ENCODE measurements at regions not wholly inside any gene's neighbourhood (a gene's known extent, or its start where the extent isn't known, plus 50 kb on each side); places are given as distances from the start of the nearest gene placed in this dataset.

DNA sequence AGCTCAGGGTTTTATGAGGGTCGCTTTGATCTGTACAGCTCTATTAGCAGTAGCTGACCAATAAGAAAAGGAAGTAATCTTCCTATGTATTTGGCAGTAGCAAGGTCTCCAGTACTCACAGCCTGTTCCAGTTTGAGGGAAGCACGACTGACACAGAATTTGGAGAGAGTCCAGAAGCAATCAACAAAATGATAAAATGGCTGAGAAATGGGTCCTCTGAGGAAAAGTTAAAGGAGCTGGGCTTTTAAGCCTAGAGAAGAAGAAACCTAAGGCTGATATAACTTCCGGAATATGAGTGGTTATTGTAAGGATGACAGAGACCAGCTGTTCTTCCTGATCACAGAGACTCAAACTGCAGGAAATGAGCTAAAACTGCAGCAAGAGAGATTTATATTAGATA lies 382.8 kb downstream of the GPD2 start:
- no peaks in the 10 kb centered on the region for H3K4me1 ChIP-seq (ENCODE audit: control insufficient read depth, insufficient read depth, low read length)
- no peak overlapping the region for H3K27ac ChIP-seq (ENCODE audit: control insufficient read depth, insufficient read depth)
- BruUV-seq (replicated peaks): no TSS peak
- 17% methylated on average over 3 of the region's 3 CpGs for WGBS (ENCODE audit: insufficient coverage, insufficient replicate concordance, low lambda C conversion rate, missing lambda C conversion rate)
- no peak for ATAC-seq
- in situ Hi-C loops (cut with MboI): no loop called here
- no peak for TF ChIP-seq ETV6 (conservative IDR thresholded peaks at IDR 0.05 in 1 of 2, IDR thresholded peaks at IDR 0.05 in 1 of 2; ENCODE audit: borderline replicate concordance in 1 of 2, low read depth in 1 of 2)
- H4K20me1 ChIP-seq (ENCODE audit: control insufficient read depth, insufficient read depth): no peaks in the 10 kb centered on the region
- POLR2A ChIA-PET: no interaction called here
- no peaks in the 10 kb centered on the region for H3K27me3 ChIP-seq (replicated peaks in 1 of 2; ENCODE audit: control insufficient read depth in 2 of 2, insufficient read depth in 2 of 2, low read length in 1 of 2)
- RAD21 ChIA-PET (ENCODE audit: unreplicated experiment): no interaction called here
- no peak for DNase-seq (ENCODE audit: low read depth, low spot score)
- CTCF ChIA-PET: interaction anchor here (1.2 kb wide), 1 partner anchor 19 kb away, joined by 3 read pairs; no protein-coding TSS in a partner anchor
- intact Hi-C loops (cut with micrococcal nuclease; ENCODE audit: unreplicated experiment): no loop called here
- H3K36me3 ChIP-seq (ENCODE audit: control insufficient read depth in 2 of 2, insufficient read depth in 2 of 2, low read length in 1 of 2): no peaks in the 10 kb centered on the region
- no peaks in the 10 kb centered on the region for H3K9me3 ChIP-seq (replicated peaks; ENCODE audit: control insufficient read depth, insufficient read depth, low read length)
- FAIRE-seq: no peak
- no peak overlapping the region for H3K4me3 ChIP-seq
- SMC1A ChIA-PET (ENCODE audit: uncharacterized antibody, unreplicated experiment): interaction anchor here (0.9 to 1.2 kb wide), 2 partner anchors 16 to 19 kb away, joined by 3 read pairs; no protein-coding TSS in a partner anchor
- H2AFZ ChIP-seq (ENCODE audit: control insufficient read depth, low read depth, low read length): no peak overlapping the region
- no peak overlapping the region for H3K4me2 ChIP-seq (ENCODE audit: control insufficient read depth, insufficient read depth)
- H3K9ac ChIP-seq (ENCODE audit: control insufficient read depth, insufficient read depth, low read length): no peak overlapping the region
- no peaks in the 10 kb centered on the region for H3K79me2 ChIP-seq (ENCODE audit: control insufficient read depth, insufficient read depth, low read length)

DNA sequence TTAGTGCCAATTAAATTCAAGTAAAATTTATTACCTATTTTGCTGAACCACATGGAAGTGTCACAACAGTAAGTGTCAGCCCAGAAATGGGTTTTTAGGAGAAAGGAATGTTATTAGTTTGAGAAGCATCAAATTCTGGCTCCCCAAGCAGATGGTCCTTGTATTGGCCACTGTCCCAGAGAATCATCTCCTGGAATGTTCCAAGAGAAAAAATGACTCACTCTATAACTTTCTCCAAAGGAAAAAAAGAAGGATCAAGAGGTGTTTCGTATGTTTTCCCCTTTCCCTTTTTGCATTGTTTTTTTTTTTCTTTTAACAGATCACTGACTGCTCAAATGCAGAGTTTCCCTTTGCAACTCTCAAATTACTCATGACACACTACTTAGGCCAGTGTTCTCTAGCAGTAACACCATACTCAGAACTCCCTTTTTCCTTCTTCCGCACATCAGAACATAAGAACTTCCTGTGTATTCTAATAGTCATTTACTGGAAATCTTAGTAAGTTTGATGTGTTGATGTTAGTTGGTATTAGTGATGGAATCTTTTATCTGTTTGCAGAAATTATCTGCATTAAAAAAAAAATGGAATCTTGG lies 390.3 kb downstream of the GPD2 start:
- H3K27ac ChIP-seq (ENCODE audit: control insufficient read depth, insufficient read depth): no peak overlapping the region
- WGBS (ENCODE audit: insufficient coverage, insufficient replicate concordance, low lambda C conversion rate, missing lambda C conversion rate): 84% methylated on average over 2 of the region's 2 CpGs
- no peaks in the 10 kb centered on the region for H3K36me3 ChIP-seq (ENCODE audit: control insufficient read depth in 2 of 2, insufficient read depth in 2 of 2, low read length in 1 of 2)
- no peak overlapping the region for H3K4me3 ChIP-seq
- no TSS peak for BruUV-seq (replicated peaks)
- POLR2A ChIA-PET: no interaction called here
- H2AFZ ChIP-seq (ENCODE audit: control insufficient read depth, low read depth, low read length): no peak overlapping the region
- RAD21 ChIA-PET (ENCODE audit: unreplicated experiment): no interaction called here
- no peak overlapping the region for H3K9ac ChIP-seq (ENCODE audit: control insufficient read depth, insufficient read depth, low read length)
- SMC1A ChIA-PET (ENCODE audit: uncharacterized antibody, unreplicated experiment): no interaction called here
- H3K79me2 ChIP-seq (ENCODE audit: control insufficient read depth, insufficient read depth, low read length): no peaks in the 10 kb centered on the region
- no peaks in the 10 kb centered on the region for H4K20me1 ChIP-seq (ENCODE audit: control insufficient read depth, insufficient read depth)
- CTCF ChIA-PET: no interaction called here
- no peak for DNase-seq (ENCODE audit: low read depth, low spot score)
- no peak for ATAC-seq
- H3K4me2 ChIP-seq (ENCODE audit: control insufficient read depth, insufficient read depth): no peak overlapping the region
- in situ Hi-C loops (cut with MboI) (no loop called here), intact Hi-C loops (cut with micrococcal nuclease; ENCODE audit: unreplicated experiment) (no loop called here)
- TF ChIP-seq YBX1 (IDR thresholded peaks at IDR 0.05) (no peak), GABPA (IDR thresholded peaks at IDR 0.05; ENCODE audit: low read depth) (no peak), NRF1 (conservative IDR thresholded peaks at IDR 0.05; ENCODE audit: low read depth, low read length) (no peak), EZH2 (IDR thresholded peaks at IDR 0.05; ENCODE audit: borderline replicate concordance, control insufficient read depth, low read depth, low read length) (no peak), RAD51 (IDR thresholded peaks at IDR 0.05) (no peak), TCF7 (IDR thresholded peaks at IDR 0.05; ENCODE audit: borderline replicate concordance) (no peak), BHLHE40 (IDR thresholded peaks at IDR 0.05; ENCODE audit: borderline replicate concordance in 1 of 2, low read depth in 2 of 2, low read length in 1 of 2) (no peak), JUND (IDR thresholded peaks at IDR 0.05; ENCODE audit: low read depth, low read length) (no peak)
- TF ChIP-seq, protein P1, sequence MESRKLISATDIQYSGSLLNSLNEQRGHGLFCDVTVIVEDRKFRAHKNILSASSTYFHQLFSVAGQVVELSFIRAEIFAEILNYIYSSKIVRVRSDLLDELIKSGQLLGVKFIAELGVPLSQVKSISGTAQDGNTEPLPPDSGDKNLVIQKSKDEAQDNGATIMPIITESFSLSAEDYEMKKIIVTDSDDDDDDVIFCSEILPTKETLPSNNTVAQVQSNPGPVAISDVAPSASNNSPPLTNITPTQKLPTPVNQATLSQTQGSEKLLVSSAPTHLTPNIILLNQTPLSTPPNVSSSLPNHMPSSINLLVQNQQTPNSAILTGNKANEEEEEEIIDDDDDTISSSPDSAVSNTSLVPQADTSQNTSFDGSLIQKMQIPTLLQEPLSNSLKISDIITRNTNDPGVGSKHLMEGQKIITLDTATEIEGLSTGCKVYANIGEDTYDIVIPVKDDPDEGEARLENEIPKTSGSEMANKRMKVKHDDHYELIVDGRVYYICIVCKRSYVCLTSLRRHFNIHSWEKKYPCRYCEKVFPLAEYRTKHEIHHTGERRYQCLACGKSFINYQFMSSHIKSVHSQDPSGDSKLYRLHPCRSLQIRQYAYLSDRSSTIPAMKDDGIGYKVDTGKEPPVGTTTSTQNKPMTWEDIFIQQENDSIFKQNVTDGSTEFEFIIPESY (IDR thresholded peaks at IDR 0.05): no peak
- no peak for FAIRE-seq
- H3K9me3 ChIP-seq (replicated peaks; ENCODE audit: control insufficient read depth, insufficient read depth, low read length): no peaks in the 10 kb centered on the region
- H3K27me3 ChIP-seq (replicated peaks in 1 of 2; ENCODE audit: control insufficient read depth in 2 of 2, insufficient read depth in 2 of 2, low read length in 1 of 2): no peaks in the 10 kb centered on the region
- H3K4me1 ChIP-seq (ENCODE audit: control insufficient read depth, insufficient read depth, low read length): no peaks in the 10 kb centered on the region
